ENCODE measurements at regions not wholly inside any gene's neighbourhood (a gene's known extent, or its start where the extent isn't known, plus 50 kb on each side); places are given as distances from the start of the nearest gene placed in this dataset.

DNA sequence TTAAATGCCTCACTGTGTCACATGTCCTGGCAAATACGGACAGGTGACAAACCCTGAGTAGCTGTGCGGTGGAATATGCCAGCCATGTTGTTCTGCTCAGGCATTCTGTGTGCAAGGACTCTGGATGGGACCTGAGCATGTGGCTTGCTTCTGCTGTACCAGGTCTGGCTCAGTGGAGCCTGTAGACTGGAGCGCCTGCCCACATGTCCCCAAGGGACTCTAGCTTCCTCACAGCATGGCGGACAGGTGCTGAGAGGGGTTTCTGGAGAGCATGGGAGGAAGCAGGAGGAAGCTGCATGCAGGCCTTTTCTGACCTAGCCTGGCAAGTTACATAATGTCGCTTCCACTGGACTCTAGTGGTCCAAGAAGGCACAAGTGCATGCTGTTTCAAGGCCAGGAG is 96.3 kb downstream of the PLXNA1 start:
- Histone ChIP-seq H3K9me1 (replicated peaks; ENCODE audit: control insufficient read depth, extremely low read depth, insufficient read depth, low read length) (no peaks in the 10 kb centered on the region), H3K4me2 (ENCODE audit: insufficient read depth, low read length) (no peak overlapping the region), H3K27ac (ENCODE audit: insufficient read depth, low read depth, low read length) (no peak overlapping the region), H3K4me1 (ENCODE audit: control insufficient read depth, extremely low read depth, insufficient read depth, low read length) (no peaks in the 10 kb centered on the region), H2AFZ (ENCODE audit: low read depth, low read length) (no peak overlapping the region), H3K9me3 (replicated peaks; ENCODE audit: control insufficient read depth, insufficient read depth, low read length) (no peaks in the 10 kb centered on the region), H3K79me2 (ENCODE audit: control insufficient read depth, insufficient read depth, low read length) (no peaks in the 10 kb centered on the region), H3K4me3 (replicated peaks in 1 of 3; ENCODE audit: insufficient read depth in 1 of 3, low read depth in 1 of 3, low read length in 3 of 3) (no peak overlapping the region), H3K36me3 (ENCODE audit: control insufficient read depth in 2 of 2, extremely low read depth in 1 of 2, insufficient read depth in 2 of 2, low read length in 2 of 2) (no peaks in the 10 kb centered on the region), H3K9ac (replicated peaks; ENCODE audit: extremely low read depth, insufficient read depth, low read length) (no peak overlapping the region), H3K27me3 (ENCODE audit: control insufficient read depth in 2 of 2, insufficient read depth in 2 of 2, low read length in 2 of 2) (no peaks in the 10 kb centered on the region), H4K20me1 (replicated peaks; ENCODE audit: control insufficient read depth, extremely low read depth, insufficient read depth, low read length) (no peaks in the 10 kb centered on the region)
- dilution Hi-C loops (cut with MboI; ENCODE audit: extremely low pct_ligation_motif_present, low sequenced_read_pairs) (no loop called here), intact Hi-C loops (cut with micrococcal nuclease) (no loop called here)
- no TSS peak for BruUV-seq (replicated peaks)
- DNase-seq (ENCODE audit: low read depth, low spot score) (no peak), FAIRE-seq (no peak)
- TF ChIP-seq, protein P1, sequence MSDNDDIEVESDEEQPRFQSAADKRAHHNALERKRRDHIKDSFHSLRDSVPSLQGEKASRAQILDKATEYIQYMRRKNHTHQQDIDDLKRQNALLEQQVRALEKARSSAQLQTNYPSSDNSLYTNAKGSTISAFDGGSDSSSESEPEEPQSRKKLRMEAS (IDR thresholded peaks at IDR 0.05; ENCODE audit: insufficient read depth, insufficient read length), result no peak
- TF ChIP-seq EZH2 (IDR thresholded peaks at IDR 0.05; ENCODE audit: borderline replicate concordance, low read depth, low read length, severe bottlenecking) (no peak), GATA2 (IDR thresholded peaks at IDR 0.05; ENCODE audit: insufficient read depth, insufficient read length, low read depth, low read length) (no peak), POLR2AphosphoS5 (IDR thresholded peaks at IDR 0.05; ENCODE audit: insufficient read depth, low read depth, low read length) (no peak), MYC (IDR thresholded peaks at IDR 0.05; ENCODE audit: low read depth, low read length) (no peak), FOS (IDR thresholded peaks at IDR 0.05; ENCODE audit: borderline replicate concordance, insufficient read depth, low read length) (no peak), JUN (IDR thresholded peaks at IDR 0.05; ENCODE audit: borderline replicate concordance, insufficient read depth, insufficient read length, low read depth) (no peak)
- TF ChIP-seq, protein P2, sequence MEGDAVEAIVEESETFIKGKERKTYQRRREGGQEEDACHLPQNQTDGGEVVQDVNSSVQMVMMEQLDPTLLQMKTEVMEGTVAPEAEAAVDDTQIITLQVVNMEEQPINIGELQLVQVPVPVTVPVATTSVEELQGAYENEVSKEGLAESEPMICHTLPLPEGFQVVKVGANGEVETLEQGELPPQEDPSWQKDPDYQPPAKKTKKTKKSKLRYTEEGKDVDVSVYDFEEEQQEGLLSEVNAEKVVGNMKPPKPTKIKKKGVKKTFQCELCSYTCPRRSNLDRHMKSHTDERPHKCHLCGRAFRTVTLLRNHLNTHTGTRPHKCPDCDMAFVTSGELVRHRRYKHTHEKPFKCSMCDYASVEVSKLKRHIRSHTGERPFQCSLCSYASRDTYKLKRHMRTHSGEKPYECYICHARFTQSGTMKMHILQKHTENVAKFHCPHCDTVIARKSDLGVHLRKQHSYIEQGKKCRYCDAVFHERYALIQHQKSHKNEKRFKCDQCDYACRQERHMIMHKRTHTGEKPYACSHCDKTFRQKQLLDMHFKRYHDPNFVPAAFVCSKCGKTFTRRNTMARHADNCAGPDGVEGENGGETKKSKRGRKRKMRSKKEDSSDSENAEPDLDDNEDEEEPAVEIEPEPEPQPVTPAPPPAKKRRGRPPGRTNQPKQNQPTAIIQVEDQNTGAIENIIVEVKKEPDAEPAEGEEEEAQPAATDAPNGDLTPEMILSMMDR (IDR thresholded peaks at IDR 0.05; ENCODE audit: extremely low read depth in 1 of 2, insufficient read depth in 1 of 2, low read depth in 1 of 2, low read length in 2 of 2), result no peak
- POLR2A ChIA-PET, result no interaction called here
- CTCF ChIA-PET, result interaction anchor here (1.3 kb wide), 1 partner anchor 327 kb away, joined by 5 read pairs; no protein-coding TSS in a partner anchor
